PC-9 (cell line): ENCODE measurements at regions not wholly inside any gene's neighbourhood (a gene's known extent, or its start where the extent isn't known, plus 50 kb on each side); places are given as distances from the start of the nearest gene placed in this dataset.

ENCODE experiments used
- BruUV-seq: library from RNA; stranded (reverse); fragments of 400-500 nt; replicated peaks from 2 replicates; lab custom pipeline; 2021; lab: Mats Ljungman, UMichigan
- CTCF ChIA-PET: fragments of 300-600 bp; sonication (Branson Sonifier 250); formaldehyde crosslinking; loops from one replicate; lab custom pipeline; 2022; ENCODE audit warnings: antibody characterized with exemption; lab: Charles Lee
- POLR2A ChIA-PET: fragments of 300-600 bp; sonication (Branson Sonifier 250); formaldehyde crosslinking; loops from one replicate; lab custom pipeline; 2022; ENCODE audit warnings: antibody characterized with exemption; ENCODE audit not compliant: unreplicated experiment; lab: Charles Lee
- DNase-seq, 2 experiments: peaks; one replicate each; pipeline versions ENCODE4 v3.0.0 to v3.0.0-alpha.2; 2015 to 2022; ENCODE audit warnings: mixed read lengths in 1 of 2
- H2AFZ ChIP-seq: fragments of 200-600 bp; sonication (generic); 2 replicates; pipeline ENCODE4 v1.8.1; 2017; ENCODE audit warnings: antibody characterized with exemption
- H3F3A ChIP-seq: fragments of 200-600 bp; sonication (generic); 2 replicates; pipeline ENCODE4 v1.8.1; 2017; ENCODE audit warnings: antibody characterized with exemption, mild to moderate bottlenecking, low read depth; ENCODE audit not compliant: insufficient read depth
- H3K27ac ChIP-seq: fragments of 200-600 bp; sonication (generic); 2 replicates; pipeline ENCODE4 v1.6.1; 2016; ENCODE audit warnings: mixed run types
- H3K27me3 ChIP-seq: fragments of 200-600 bp; sonication (generic); 2 replicates; pipeline ENCODE4 v1.6.1; 2016; ENCODE audit warnings: low read depth, mixed run types; ENCODE audit not compliant: insufficient read depth
- H3K36me3 ChIP-seq: fragments of 200-600 bp; sonication (generic); 2 replicates; pipeline ENCODE4 v1.6.1; 2016; ENCODE audit warnings: low read depth, mixed run types
- H3K4me1 ChIP-seq: fragments of 200-600 bp; sonication (generic); replicated peaks from 2 replicates; pipeline ENCODE4 v1.6.1; 2016; ENCODE audit warnings: mixed run types; ENCODE audit not compliant: insufficient read depth
- H3K4me2 ChIP-seq: fragments of 200-600 bp; sonication (generic); 2 replicates; pipeline ENCODE4 v1.6.1; 2017; ENCODE audit warnings: mixed run types
- H3K4me3 ChIP-seq: fragments of 200-600 bp; sonication (generic); 2 replicates; pipeline ENCODE4 v1.6.1; 2016; ENCODE audit warnings: mixed run types
- H3K79me2 ChIP-seq: fragments of 200-600 bp; sonication (generic); 2 replicates; pipeline ENCODE4 v1.6.1; 2017; ENCODE audit warnings: low read depth, mixed run types
- H3K9me2 ChIP-seq: fragments of 200-600 bp; sonication (generic); 2 replicates; pipeline ENCODE4 v1.8.1; 2017; ENCODE audit warnings: mild to moderate bottlenecking; ENCODE audit not compliant: insufficient read depth
- H3K9me3 ChIP-seq: fragments of 200-600 bp; sonication (generic); 2 replicates; pipeline ENCODE4 v1.8.1; 2016; ENCODE audit warnings: low read depth; ENCODE audit not compliant: insufficient read depth
- H4K20me1 ChIP-seq: fragments of 200-600 bp; sonication (generic); 2 replicates; pipeline ENCODE4 v1.8.1; 2017; ENCODE audit not compliant: insufficient read depth
- CTCF ChIP-seq: fragments of 200-600 bp; sonication (generic); conservative IDR thresholded peaks from 2 replicates; pipeline ENCODE4 v1.6.1; 2017; ENCODE audit warnings: mixed run types, antibody characterized with exemption, mild to moderate bottlenecking, moderate library complexity
- EZH2 ChIP-seq: fragments of 200-600 bp; sonication (generic); IDR thresholded peaks from 2 replicates; pipeline ENCODE4 v1.8.0; 2017; ENCODE audit warnings: antibody characterized with exemption, low read depth
- intact Hi-C: fragments of 100-400 bp; cut with micrococcal nuclease; formaldehyde crosslinking; loops from one replicate; pipeline ENCODE4 v1.10.0; 2022; ENCODE audit not compliant: unreplicated experiment

GRCh38 chr9:97753975-97754374 lies 56.8 kb upstream of the XPA start:
- intact Hi-C loops, result no loop called here

DNA sequence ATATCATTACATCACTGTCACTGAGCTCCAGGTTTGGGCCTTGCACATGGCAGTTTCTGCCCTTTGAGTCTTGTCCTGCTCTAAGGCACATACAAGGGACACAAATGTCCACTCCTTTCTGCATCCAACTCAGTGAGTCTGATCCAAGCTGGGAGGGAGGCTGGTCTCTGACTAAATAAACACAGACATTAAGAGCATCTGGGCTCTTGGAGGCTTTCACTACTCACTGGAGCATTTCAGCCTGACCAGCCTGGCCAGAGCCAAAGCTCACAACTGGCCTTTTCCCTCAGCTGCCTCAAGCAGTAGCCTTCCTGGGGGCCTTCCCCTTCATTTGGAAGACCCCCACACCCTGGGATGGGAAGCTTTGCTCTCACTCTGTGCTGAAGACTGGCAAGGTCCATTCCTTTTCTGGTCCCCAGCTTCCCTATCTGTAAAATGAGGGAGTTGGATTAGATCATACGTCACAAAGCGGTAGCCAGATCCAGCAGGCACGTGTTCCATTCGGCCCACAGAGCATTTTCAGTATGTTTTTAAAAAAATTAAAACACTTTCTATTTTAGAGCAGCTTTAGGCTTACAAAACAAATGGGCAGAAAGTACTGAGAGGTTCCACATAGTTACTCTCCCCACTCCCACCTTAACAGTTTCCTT lies 58.6 kb upstream of the XPA start:
- BruUV-seq, result no TSS peak
- POLR2A ChIA-PET, result no interaction called here

More at GRCh38 chr9:97753975-97754374, 56.8 kb upstream of the XPA start:
- Histone ChIP-seq H3K4me1 (no peaks in the 10 kb centered on the region; the same call in 1 of the 2 replicates), H3K9me2 (no peaks in the 10 kb centered on the region), H3K79me2 (no peaks in the 10 kb centered on the region), H3K9me3 (no peaks in the 10 kb centered on the region), H3K4me2 (no peak overlapping the region), H2AFZ (no peak overlapping the region), H3K27me3 (no peaks in the 10 kb centered on the region), H4K20me1 (no peaks in the 10 kb centered on the region), H3K36me3 (no peaks in the 10 kb centered on the region), H3K27ac (no peak overlapping the region), H3K4me3 (no peak overlapping the region), H3F3A (no peaks in the 10 kb centered on the region)
- ChIA-PET POLR2A (no interaction called here), CTCF (interaction anchor here (0.7 kb wide), 1 partner anchor 91 kb away, joined by 3 read pairs; no protein-coding TSS in a partner anchor)
- no peak for TF ChIP-seq CTCF
- no peak for TF ChIP-seq EZH2
- BruUV-seq, result no TSS peak
- peak in 1 of 2 experiments; percentile 30 for DNase-seq

GRCh38 chr9:97756991-97757390 lies 59.9 kb upstream of the XPA start:
- intact Hi-C loops, result no loop called here
- no peak for DNase-seq
- ChIA-PET POLR2A (no interaction called here), CTCF (no interaction called here)
- BruUV-seq, result no TSS peak
- peaks cover 8% of the 10 kb centered on the region; the same call in 1 of the 2 replicates for H3K4me1 ChIP-seq
- no peak overlapping the region for H3K27ac ChIP-seq
- no peak for TF ChIP-seq EZH2
- no peak for TF ChIP-seq CTCF
- no peak overlapping the region for H3K4me3 ChIP-seq
- no peak overlapping the region for H2AFZ ChIP-seq
- no peaks in the 10 kb centered on the region for H4K20me1 ChIP-seq
- no peaks in the 10 kb centered on the region for H3K9me2 ChIP-seq
- no peak overlapping the region for H3K4me2 ChIP-seq
- H3K27me3 ChIP-seq, result no peaks in the 10 kb centered on the region
- H3K36me3 ChIP-seq, result no peaks in the 10 kb centered on the region
- H3F3A ChIP-seq, result no peaks in the 10 kb centered on the region
- no peaks in the 10 kb centered on the region for H3K9me3 ChIP-seq
- no peaks in the 10 kb centered on the region for H3K79me2 ChIP-seq

More for the DNA sequence above, 58.6 kb upstream of the XPA start:
- H4K20me1 ChIP-seq, result no peaks in the 10 kb centered on the region
- H3K9me3 ChIP-seq, result no peaks in the 10 kb centered on the region
- H2AFZ ChIP-seq, result no peak overlapping the region
- H3K79me2 ChIP-seq, result no peaks in the 10 kb centered on the region
- H3K9me2 ChIP-seq, result no peaks in the 10 kb centered on the region
- CTCF ChIA-PET, result no interaction called here
- peak in 1 of 2 experiments; percentile 26 for DNase-seq
- no peak overlapping the region for H3K4me2 ChIP-seq
- no peaks in the 10 kb centered on the region for H3F3A ChIP-seq
- H3K36me3 ChIP-seq, result no peaks in the 10 kb centered on the region
- intact Hi-C loops, result no loop called here
- no peak overlapping the region for H3K4me3 ChIP-seq
- no peak overlapping the region for H3K27ac ChIP-seq
- no peaks in the 10 kb centered on the region for H3K27me3 ChIP-seq
- TF ChIP-seq EZH2 (no peak), CTCF (no peak)
- H3K4me1 ChIP-seq, result peaks cover 2% of the 10 kb centered on the region; the same call in 1 of the 2 replicates
